K562 (cell line): ENCODE measurements at regions not wholly inside any gene's neighbourhood (a gene's known extent, or its start where the extent isn't known, plus 50 kb on each side); places are given as distances from the start of the nearest gene placed in this dataset.

Experiments used
- HMGXB4 ChIP-seq: sonication (generic); formaldehyde crosslinking; IDR thresholded peaks from 2 replicates; pipeline ENCODE4 v1.8.1; 2023; ENCODE audit warnings: mild to moderate bottlenecking, missing genetic modification reagents
- IRF2 ChIP-seq: sonication (generic); formaldehyde crosslinking; IDR thresholded peaks from 2 replicates; pipeline ENCODE4 v1.8.1; 2022; ENCODE audit warnings: mild to moderate bottlenecking, missing genetic modification reagents
- PCBP1 ChIP-seq: fragments of 200-400 bp; formaldehyde crosslinking; IDR thresholded peaks from 2 replicates; pipeline ENCODE4 v1.6.1; 2018; ENCODE audit warnings: mild to moderate bottlenecking, low read depth, low read length; ENCODE audit not compliant: poor library complexity, severe bottlenecking
- RBM14 ChIP-seq: fragments of 200-400 bp; formaldehyde crosslinking; IDR thresholded peaks from 2 replicates; pipeline ENCODE4 v1.6.1; 2018; ENCODE audit warnings: low read depth, mild to moderate bottlenecking, low read length, moderate library complexity, borderline replicate concordance; ENCODE audit not compliant: insufficient read depth
- REST ChIP-seq, 2 experiments: fragments of 450-650 bp; formaldehyde crosslinking in 1 of 2; IDR thresholded peaks; 2 replicates each; pipeline versions ENCODE4 v1.4.0 to v1.6.1; 2014 to 2020; ENCODE audit warnings: mild to moderate bottlenecking in 2 of 2, borderline replicate concordance in 1 of 2, low read depth in 1 of 2
- YY1 ChIP-seq, 3 experiments: IDR thresholded peaks; 2 replicates each; pipeline ENCODE4 v1.6.1; 2011; ENCODE audit warnings: low read length in 2 of 3, mild to moderate bottlenecking in 2 of 3, moderate library complexity in 2 of 3, borderline replicate concordance in 1 of 3, control low read depth in 1 of 3, low read depth in 1 of 3; ENCODE audit not compliant: insufficient read depth in 3 of 3, insufficient replicate concordance in 2 of 3, control insufficient read depth in 1 of 3, insufficient read length in 1 of 3; ENCODE audit errors: extremely low read depth in 1 of 3

GRCh38 chr13:103192511-103193135, 126.4 kb upstream of the SLC10A2 start (continued):
- TF ChIP-seq REST (IDR thresholded peaks at IDR 0.05; ENCODE audit: borderline replicate concordance), result no peak
- TF ChIP-seq REST (CRISPR knock-in tag; IDR thresholded peaks at IDR 0.05; ENCODE audit: low read depth), result no peak
- no peak for TF ChIP-seq RBM14
- TF ChIP-seq HMGXB4 (CRISPR knock-in tag), result no peak
- no peak for TF ChIP-seq IRF2 (CRISPR knock-in tag)
- no peak for TF ChIP-seq PCBP1
- no peak for TF ChIP-seq YY1 (IDR thresholded peaks at IDR 0.05; ENCODE audit: borderline replicate concordance in 1 of 3, control insufficient read depth in 1 of 3, extremely low read depth in 1 of 3, insufficient read depth in 3 of 3, insufficient read length in 1 of 3, insufficient replicate concordance in 2 of 3, low read depth in 1 of 3, low read length in 2 of 3)
